K562 (cell line): ENCODE measurements at regions not wholly inside any gene's neighbourhood (a gene's known extent, or its start where the extent isn't known, plus 50 kb on each side); places are given as distances from the start of the nearest gene placed in this dataset.

Experiments used
- ATAC-seq: fragments of 200-7000 bp; cut with Tn5 transposase; 3 replicates; pipeline ENCODE4 v1.9.1; 2020; ENCODE audit warnings: moderate library complexity
- BruUV-seq: library from RNA; stranded (reverse); fragments of 400-500 nt; replicated peaks from 2 replicates; lab custom pipeline; 2021; lab: Mats Ljungman, UMichigan
- CTCF ChIA-PET: fragments of 300-600 bp; formaldehyde crosslinking; extraction: SDS; loops from one replicate; lab custom pipeline; 2021; ENCODE audit warnings: low intra/inter-chr PET ratio; lab: Yijun Ruan, JAX
- POLR2A ChIA-PET: fragments of 300-600, 350-650 bp; sonication (Branson Sonifier 250); formaldehyde crosslinking; extraction: SDS; loops from one replicate; lab custom pipeline; 2021; ENCODE audit warnings: antibody characterized with exemption, inconsistent platforms; lab: Yijun Ruan, JAX
- DNase-seq, 4 experiments: peaks; one replicate each; pipeline versions ENCODE4 v3.0.0 to v3.0.0-alpha.2; 2011 to 2018; ENCODE audit warnings: low spot score in 3 of 4, mixed read lengths in 3 of 4; ENCODE audit errors: extremely low read depth in 1 of 4
- FAIRE-seq: peaks from 2 replicates; lab custom pipeline; 2011; peaks lifted over from hg19 to GRCh38; lab: Jason Lieb, UNC
- H2AFZ ChIP-seq: 2 replicates; pipeline ENCODE4 v1.6.0; 2011; ENCODE audit warnings: low read depth, low read length, control low read depth, inconsistent platforms
- H3K27ac ChIP-seq: fragments of 200-600 bp; 3 replicates; pipeline ENCODE4 v1.8.0; 2011; ENCODE audit warnings: low read depth, mild to moderate bottlenecking, control low read depth, inconsistent platforms, low read length, moderate library complexity, mixed read lengths; ENCODE audit errors: extremely low read depth
- H3K27me3 ChIP-seq, 2 experiments: fragments of 300-600 bp in 1 of 2; 2 replicates in 1 of 2; 3 replicates in 1 of 2; pipeline versions ENCODE4 v1.6.0 to v1.8.0; 2011; ENCODE audit warnings: inconsistent platforms in 2 of 2, low read length in 2 of 2, mild to moderate bottlenecking in 1 of 2, mixed read lengths in 1 of 2, moderate library complexity in 1 of 2; ENCODE audit not compliant: control insufficient read depth in 2 of 2, insufficient read depth in 2 of 2
- H3K36me3 ChIP-seq: fragments of 300-600 bp; 3 replicates; pipeline ENCODE4 v1.8.0; 2011; ENCODE audit warnings: mild to moderate bottlenecking, low read length, inconsistent platforms; ENCODE audit not compliant: control insufficient read depth, insufficient read depth
- H3K4me1 ChIP-seq, 2 experiments: fragments of 200-600 bp in 1 of 2; replicated peaks in 1 of 2; 2 replicates in 1 of 2; 3 replicates in 1 of 2; pipeline versions ENCODE4 v1.5.1 to v1.8.0; 2011; ENCODE audit warnings: inconsistent platforms in 2 of 2, low read length in 2 of 2, mild to moderate bottlenecking in 1 of 2, mixed read lengths in 1 of 2, moderate library complexity in 1 of 2; ENCODE audit not compliant: control insufficient read depth in 2 of 2, insufficient read depth in 2 of 2
- H3K4me2 ChIP-seq: 2 replicates; pipeline ENCODE4 v1.6.1; 2011; ENCODE audit warnings: low read length, control low read depth, inconsistent platforms, mixed read lengths; ENCODE audit not compliant: insufficient read depth
- H3K4me3 ChIP-seq: fragments of 200-600 bp; sonication (generic), shearing (Covaris generic); 2 replicates; pipeline ENCODE4 v1.5.1; 2016; ENCODE audit warnings: control low read depth, inconsistent platforms
- H3K79me2 ChIP-seq: fragments of 200-600 bp; 3 replicates; pipeline ENCODE4 v1.8.0; 2011; ENCODE audit warnings: low read length, inconsistent platforms; ENCODE audit not compliant: control insufficient read depth, insufficient read depth
- H3K9ac ChIP-seq, 2 experiments: 2 replicates each; pipeline versions ENCODE4 v1.6.0 to v1.6.1; 2011; ENCODE audit warnings: low read depth in 2 of 2, low read length in 2 of 2, control low read depth in 1 of 2, inconsistent platforms in 1 of 2, mild to moderate bottlenecking in 1 of 2, mixed read lengths in 1 of 2; ENCODE audit not compliant: insufficient read depth in 1 of 2
- H3K9me1 ChIP-seq: one replicate; pipeline ENCODE4 v1.6.0; 2011; ENCODE audit warnings: inconsistent platforms, mild to moderate bottlenecking, low read length, moderate library complexity; ENCODE audit not compliant: control insufficient read depth, insufficient read depth
- H3K9me3 ChIP-seq: replicated peaks from 2 replicates; pipeline ENCODE4 v1.5.1; 2011; ENCODE audit warnings: low read depth, low read length, inconsistent platforms; ENCODE audit not compliant: control insufficient read depth, insufficient read depth
- H4K20me1 ChIP-seq: replicated peaks from 2 replicates; pipeline ENCODE4 v1.6.1; 2011; ENCODE audit warnings: low read length, inconsistent platforms, mixed read lengths; ENCODE audit not compliant: control insufficient read depth, insufficient read depth
- GTF2A2 ChIP-seq: IDR thresholded peaks from 2 replicates; pipeline ENCODE4 v1.6.1; 2016; ENCODE audit warnings: mild to moderate bottlenecking, missing genetic modification characterization, missing compliant biosample characterization
- L3MBTL2 ChIP-seq: fragments of 450-650 bp; IDR thresholded peaks from 2 replicates; pipeline ENCODE4 v1.6.1; 2016; ENCODE audit warnings: mild to moderate bottlenecking, moderate library complexity
- MLLT1 ChIP-seq, 2 experiments: fragments of 450-650 bp; IDR thresholded peaks; 2 replicates each; pipeline ENCODE4 v1.6.1; 2016
- NR2C1 ChIP-seq, 2 experiments: fragments of 450-650 bp; IDR thresholded peaks; 2 replicates each; pipeline ENCODE4 v1.6.1; 2017; ENCODE audit warnings: mild to moderate bottlenecking in 2 of 2, antibody characterized with exemption in 1 of 2, inconsistent platforms in 1 of 2, missing compliant biosample characterization in 1 of 2, missing genetic modification characterization in 1 of 2
- RBM39 ChIP-seq: fragments of 200-400 bp; formaldehyde crosslinking; optimal IDR thresholded peaks from 2 replicates; pipeline ENCODE3; 2018; ENCODE audit warnings: low read depth, low read length
- RFX1 ChIP-seq: fragments of 450-650 bp; IDR thresholded peaks from 2 replicates; pipeline ENCODE4 v1.6.1; 2016; ENCODE audit warnings: mild to moderate bottlenecking, moderate library complexity
- ZNF134 ChIP-seq: fragments of 250-450 bp; sonication (Bioruptor Pico); conservative IDR thresholded peaks from 2 replicates; pipeline ENCODE4 v1.4.0; 2020
- ZNF57 ChIP-seq: fragments of 450-650 bp; formaldehyde crosslinking; IDR thresholded peaks from 2 replicates; pipeline ENCODE4 v1.4.0; 2020; ENCODE audit warnings: mild to moderate bottlenecking, moderate library complexity
- ZNF668 ChIP-seq: fragments of 250-450 bp; sonication (Bioruptor Pico); IDR thresholded peaks from 2 replicates; pipeline ENCODE4 v1.8.0; 2022; ENCODE audit warnings: mild to moderate bottlenecking, inconsistent platforms
- ZNF75A ChIP-seq: fragments of 450-650 bp; formaldehyde crosslinking; IDR thresholded peaks from 2 replicates; pipeline ENCODE4 v1.4.0; 2020; ENCODE audit warnings: mild to moderate bottlenecking
- WGBS: fragments of 100-300 bp; shearing (Covaris generic); methylation state at CpG from one replicate; pipeline ENCODE4 v1.1.6; 2016; ENCODE audit warnings: low coverage, mixed read lengths; ENCODE audit not compliant: insufficient coverage; ENCODE audit errors: missing lambda C conversion rate; 5-methylcytosine and 5-hydroxymethylcytosine counted together
- in situ Hi-C: fragments of 300-500 bp; cut with MboI; formaldehyde crosslinking; loops from 4 replicates; pipeline ENCODE4 v1.15.0; 2018; ENCODE audit warnings: inconsistent platforms, mixed read lengths
- intact Hi-C: fragments of 100-400 bp; cut with micrococcal nuclease; formaldehyde crosslinking; loops from 2 replicates; pipeline ENCODE4 v1.14.2; 2022

GRCh38 chr4:41436419-41436818 lies 101.5 kb upstream of the LIMCH1 start (continued):
- no peak for TF ChIP-seq ZNF668 (CRISPR knock-in tag)

- no peak overlapping the region for H3K4me3 ChIP-seq
- WGBS: 4% methylated on average over 2 of the region's 2 CpGs
- CTCF ChIA-PET: no interaction called here
- H4K20me1 ChIP-seq: no peaks in the 10 kb centered on the region
- H3K9me3 ChIP-seq: no peaks in the 10 kb centered on the region
- no TSS peak for BruUV-seq
- no peaks in the 10 kb centered on the region for H3K4me1 ChIP-seq
- H3K4me2 ChIP-seq: no peak overlapping the region
- POLR2A ChIA-PET: no interaction called here
- ATAC-seq (no peak), DNase-seq (no peak), FAIRE-seq (no peak)
- H3K36me3 ChIP-seq: no peaks in the 10 kb centered on the region
- H3K9me1 ChIP-seq: no peaks in the 10 kb centered on the region
- TF ChIP-seq GTF2A2 (no peak), MLLT1 (IDR thresholded peaks at IDR 0.05) (no peak)
- no peaks in the 10 kb centered on the region for H3K79me2 ChIP-seq
- intact Hi-C loops (no loop called here), in situ Hi-C loops (no loop called here)
- no peaks in the 10 kb centered on the region for H3K27me3 ChIP-seq
- H3K27ac ChIP-seq: no peak overlapping the region
- no peak overlapping the region for H2AFZ ChIP-seq
- no peak overlapping the region for H3K9ac ChIP-seq
Observed at GRCh38 chr4:41437111-41437536, 100.8 kb upstream of the LIMCH1 start.

- ATAC-seq: no peak
- no peaks in the 10 kb centered on the region for H3K79me2 ChIP-seq
- no peaks in the 10 kb centered on the region for H3K4me1 ChIP-seq
- no peaks in the 10 kb centered on the region for H4K20me1 ChIP-seq
- POLR2A ChIA-PET: no interaction called here
- CTCF ChIA-PET: no interaction called here
- no peak overlapping the region for H3K4me2 ChIP-seq
- BruUV-seq: no TSS peak
- no peaks in the 10 kb centered on the region for H3K9me1 ChIP-seq
- 0% methylated on average over 1 of the region's 1 CpG for WGBS
- no peak for DNase-seq
- TF ChIP-seq ZNF57 (no peak), ZNF134 (CRISPR knock-in tag) (no peak), L3MBTL2 (no peak), RFX1 (no peak), NR2C1 (IDR thresholded peaks at IDR 0.05) (no peak), NR2C1 (tag; IDR thresholded peaks at IDR 0.05) (no peak), ZNF668 (CRISPR knock-in tag) (no peak), RBM39 (no peak), ZNF75A (no peak)
- TF ChIP-seq, all 486 proteins: peak for 0
- H2AFZ ChIP-seq: no peak overlapping the region
- no peak for FAIRE-seq
- no peaks in the 10 kb centered on the region for H3K27me3 ChIP-seq
- in situ Hi-C loops: no loop called here
- no peak overlapping the region for H3K4me3 ChIP-seq
- no peaks in the 10 kb centered on the region for H3K9me3 ChIP-seq
- intact Hi-C loops: no loop called here
- H3K9ac ChIP-seq: no peak overlapping the region
- no peaks in the 10 kb centered on the region for H3K36me3 ChIP-seq
- H3K27ac ChIP-seq: no peak overlapping the region
Observed at GRCh38 chr4:41438931-41439297, 99.0 kb upstream of the LIMCH1 start.
